ENCODE measurements at regions not wholly inside any gene's neighbourhood (a gene's known extent, or its start where the extent isn't known, plus 50 kb on each side); places are given as distances from the start of the nearest gene placed in this dataset.

DNA sequence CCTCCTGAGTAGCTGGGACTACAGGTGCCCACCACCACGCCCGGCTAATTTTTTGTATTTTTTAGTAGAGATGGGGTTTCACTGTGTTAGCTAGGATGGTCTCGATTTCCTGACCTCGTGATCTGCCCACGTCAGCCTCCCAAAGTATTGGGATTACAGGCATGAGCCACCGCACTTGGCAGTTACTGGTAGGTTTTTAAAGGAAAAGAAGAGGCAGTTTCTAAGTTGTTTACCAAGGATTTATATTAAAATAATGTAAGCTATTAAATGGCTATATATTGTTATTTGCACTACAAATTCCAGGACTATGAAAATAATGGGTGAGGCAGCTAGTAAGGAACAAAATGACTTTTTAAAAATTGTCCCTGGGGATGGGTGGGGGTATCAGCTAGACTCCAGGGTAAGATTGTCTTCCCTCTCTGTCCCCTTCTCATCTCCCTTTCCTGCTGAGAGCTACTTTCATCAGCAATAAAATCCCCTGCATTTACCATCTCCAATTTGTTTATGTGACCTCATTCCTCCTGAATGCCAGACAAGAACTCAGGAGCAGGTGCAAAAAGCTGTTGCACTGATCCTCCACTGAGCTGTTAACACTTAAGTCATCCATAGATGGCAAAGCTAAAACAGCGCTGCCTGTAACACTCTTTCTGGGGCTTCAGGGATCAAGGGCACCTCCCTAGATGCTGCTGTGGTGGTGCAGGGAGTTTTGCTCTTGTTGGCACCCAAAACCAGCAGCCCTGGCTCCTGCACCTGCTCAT is 165.2 kb downstream of the ZPLD1 start:
- DNase-seq (ENCODE audit: low read depth in 4 of 4, low spot score in 3 of 4), result no peak

DNA sequence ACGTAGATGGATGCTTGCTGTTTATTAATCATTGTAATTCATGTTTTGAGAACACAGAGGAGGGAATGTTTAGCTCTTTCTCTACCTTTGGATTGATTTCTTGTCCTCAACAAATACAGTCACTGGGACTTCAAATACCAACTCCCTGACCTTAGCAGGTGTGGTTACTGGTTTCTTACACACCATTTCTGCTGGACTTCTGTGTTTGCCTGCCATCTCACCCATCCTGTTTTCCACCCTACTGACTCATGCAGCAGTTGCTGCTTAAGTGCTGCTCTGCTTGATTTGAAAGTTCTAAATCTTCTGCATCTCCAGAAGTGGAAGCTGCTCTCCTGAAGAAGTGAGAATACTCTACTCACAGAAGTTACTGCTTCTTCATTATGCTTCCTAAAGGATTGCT is 170.3 kb downstream of the ZPLD1 start:
- DNase-seq (ENCODE audit: low read depth in 4 of 4, low spot score in 3 of 4), result no peak

DNA sequence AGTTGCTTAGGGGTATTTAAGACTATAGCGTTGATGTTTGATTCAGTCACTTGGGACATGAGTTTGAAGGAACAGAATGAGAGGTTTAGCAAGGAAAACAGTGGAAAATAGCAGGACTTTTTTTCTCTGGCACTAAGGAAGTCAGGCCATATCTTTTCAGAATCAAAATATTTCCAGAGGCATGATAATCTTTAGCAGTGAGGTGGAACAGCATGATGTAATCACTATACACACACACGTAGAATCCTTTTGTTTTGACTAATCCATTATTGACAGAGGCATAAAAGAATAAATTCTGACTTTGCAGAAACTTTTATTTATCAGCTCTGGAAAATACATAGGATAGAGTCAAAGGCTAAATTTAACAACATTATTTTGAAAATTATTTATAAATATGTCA is 174.1 kb downstream of the ZPLD1 start:
- DNase-seq (ENCODE audit: low read depth in 4 of 4, low spot score in 3 of 4), result no peak

DNA sequence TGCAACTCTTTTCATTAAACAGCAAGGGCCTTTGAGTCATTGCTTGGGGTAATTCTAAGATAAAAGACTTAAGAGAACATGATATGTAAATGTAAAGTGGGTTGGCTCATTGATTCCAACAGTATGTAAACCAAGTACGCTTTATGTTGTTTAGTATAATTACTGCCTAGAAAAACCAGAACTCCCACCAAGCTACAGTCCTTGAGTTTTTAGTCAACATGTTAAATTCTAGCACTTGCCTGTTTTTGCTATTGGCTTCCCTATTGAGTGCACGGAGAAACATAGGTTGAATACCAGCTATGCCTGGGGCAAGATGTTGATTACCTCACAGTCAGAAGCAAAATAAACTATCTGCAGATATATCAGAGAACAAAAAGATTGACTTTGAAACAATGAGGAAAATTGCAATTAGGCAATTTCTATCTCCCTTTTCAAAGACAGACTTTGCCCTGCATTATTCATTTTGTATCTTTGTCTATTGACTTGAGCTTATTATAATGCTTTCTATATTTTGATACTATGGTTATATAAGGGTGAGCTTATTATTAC is 179.3 kb downstream of the ZPLD1 start:
- DNase-seq (ENCODE audit: low read depth in 4 of 4, low spot score in 3 of 4), result no peak

DNA sequence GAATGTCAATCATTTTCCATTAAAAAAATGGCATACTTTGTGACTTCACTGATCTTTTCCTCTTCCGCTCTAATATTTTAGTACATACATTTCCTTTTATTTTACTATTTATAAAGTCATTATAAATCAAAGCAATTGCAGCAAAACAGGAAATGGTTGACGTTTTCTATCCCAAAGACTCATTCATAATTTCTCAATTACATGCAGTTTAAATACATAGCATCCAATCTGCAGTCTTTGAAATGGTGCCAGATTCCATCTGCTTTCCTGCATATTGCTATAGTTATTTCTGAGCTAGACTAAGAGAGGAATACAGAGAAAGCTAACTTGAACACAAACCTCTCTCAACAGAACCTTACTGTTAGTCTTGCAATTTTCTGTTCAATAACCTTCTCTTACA is 179.8 kb downstream of the ZPLD1 start:
- peak; percentile 4 to 25 (median 18) for DNase-seq (ENCODE audit: low read depth in 4 of 4, low spot score in 3 of 4)

DNA sequence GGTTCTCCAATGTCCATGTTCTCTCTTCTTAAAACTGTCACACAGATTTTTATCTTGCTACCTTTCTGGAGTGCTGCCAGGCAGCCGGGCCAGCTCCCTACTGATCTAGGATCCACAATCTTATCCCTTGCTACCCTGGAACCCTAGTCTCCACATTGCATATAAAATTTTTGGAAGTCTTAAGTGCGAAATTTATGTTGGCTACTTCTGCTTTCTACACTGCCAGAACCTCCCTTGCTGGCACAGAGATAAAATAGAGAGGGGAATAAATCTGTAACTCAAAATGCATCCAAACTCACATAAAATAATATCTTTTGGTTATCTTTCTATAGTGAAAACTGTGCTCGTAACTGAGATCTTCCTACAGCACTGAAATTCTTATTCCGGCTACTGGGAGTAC is 182.6 kb downstream of the ZPLD1 start:
- no peak for DNase-seq (ENCODE audit: low read depth in 4 of 4, low spot score in 3 of 4)

DNA sequence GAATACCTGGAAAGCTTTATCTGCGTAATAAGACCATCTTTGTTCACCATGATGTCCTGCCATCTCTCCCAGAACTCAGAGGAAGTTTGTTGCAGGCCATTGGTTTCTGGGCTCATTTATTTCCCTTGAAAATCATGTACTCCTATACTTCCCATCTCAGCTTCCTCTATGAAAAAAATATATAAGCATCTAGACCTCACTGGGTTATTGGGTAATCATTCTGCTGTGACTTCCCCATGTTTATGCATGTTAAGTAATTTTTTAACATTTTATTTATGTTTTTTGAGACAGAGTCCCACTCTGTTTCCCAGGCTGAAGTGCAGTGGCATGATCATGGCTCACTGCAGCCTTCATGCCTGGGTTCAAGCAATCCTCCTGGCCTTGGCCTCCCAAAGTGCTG is 184.5 kb downstream of the ZPLD1 start:
- DNase-seq (ENCODE audit: low read depth in 4 of 4, low spot score in 3 of 4), result no peak

DNA sequence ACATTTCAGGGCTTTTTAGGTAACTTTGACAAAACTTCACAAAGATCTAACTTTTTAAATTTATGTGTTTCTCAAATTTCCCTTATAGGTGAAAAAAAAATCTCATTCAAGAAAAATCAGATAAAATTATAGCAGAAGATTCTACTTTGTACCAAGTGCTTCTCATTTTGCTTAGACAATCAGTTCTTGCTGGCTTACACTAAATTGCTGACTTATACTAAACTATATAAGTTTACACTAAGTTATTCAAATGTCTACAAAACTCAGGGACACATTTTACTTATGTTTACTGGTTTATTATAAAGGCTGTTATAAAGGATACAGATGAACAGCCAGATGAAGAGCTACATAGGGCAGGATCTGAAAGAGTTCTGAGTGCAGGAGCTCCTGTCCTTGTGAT is 195.1 kb downstream of the ZPLD1 start:
- DNase-seq (ENCODE audit: low read depth in 4 of 4, low spot score in 3 of 4), result no peak

DNA sequence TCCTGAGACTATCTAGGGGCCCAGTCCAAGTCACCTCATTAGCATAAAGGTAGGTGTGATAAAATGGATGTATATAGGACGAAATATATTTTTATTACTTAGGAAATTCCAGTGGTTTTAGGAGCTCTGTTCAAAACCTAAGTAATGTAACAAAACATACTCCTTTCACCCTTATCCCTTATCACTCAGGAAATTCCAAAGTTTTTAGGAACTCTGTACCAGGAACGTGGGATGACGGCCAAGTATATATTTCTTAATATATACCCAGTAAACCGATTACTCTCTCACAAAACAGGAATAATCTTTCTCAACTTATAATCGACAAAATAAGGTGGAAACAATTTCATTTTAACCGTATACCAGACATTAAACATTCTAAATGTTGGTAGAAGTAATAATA is 195.7 kb downstream of the ZPLD1 start:
- no peak for DNase-seq (ENCODE audit: low read depth in 4 of 4, low spot score in 3 of 4)

DNA sequence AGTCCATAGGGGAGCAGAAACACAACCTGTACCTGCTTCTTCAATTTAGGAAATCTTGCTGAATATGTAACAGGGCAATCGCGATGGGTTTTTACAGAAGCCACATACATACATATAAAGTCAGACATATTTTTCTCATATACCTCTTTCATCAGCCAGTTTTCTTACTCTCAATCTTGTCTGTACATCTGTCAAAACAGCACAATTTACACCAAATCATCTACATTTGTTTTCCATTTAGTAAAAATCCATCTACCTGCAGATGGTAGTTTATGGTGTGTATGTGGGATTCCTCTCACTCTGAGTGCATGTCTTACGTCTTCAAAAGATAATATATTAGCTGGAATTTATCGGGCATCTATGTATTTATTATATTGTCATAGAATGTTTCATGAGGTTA is 208.7 kb downstream of the ZPLD1 start:
- no peak for DNase-seq (ENCODE audit: low read depth in 4 of 4, low spot score in 3 of 4)

DNA sequence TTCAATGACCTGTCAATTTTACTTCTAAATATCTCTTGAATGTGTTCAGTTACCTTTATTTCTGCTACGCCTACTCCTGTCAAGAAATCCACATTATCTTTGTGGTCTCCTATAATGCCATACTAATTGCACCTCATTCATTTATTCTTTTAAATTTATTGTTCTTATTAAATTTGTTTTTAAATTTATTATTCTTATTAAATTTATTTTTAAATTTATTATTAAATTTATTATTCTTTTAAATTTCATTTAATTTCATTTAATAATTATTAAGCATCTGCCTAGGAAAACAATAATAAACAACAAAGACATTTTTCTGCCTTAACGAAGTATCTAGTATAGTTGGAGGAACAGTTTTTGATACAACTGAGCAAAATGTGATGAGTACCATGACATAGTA is 211.7 kb downstream of the ZPLD1 start:
- DNase-seq (ENCODE audit: low read depth in 4 of 4, low spot score in 3 of 4), result no peak

DNA sequence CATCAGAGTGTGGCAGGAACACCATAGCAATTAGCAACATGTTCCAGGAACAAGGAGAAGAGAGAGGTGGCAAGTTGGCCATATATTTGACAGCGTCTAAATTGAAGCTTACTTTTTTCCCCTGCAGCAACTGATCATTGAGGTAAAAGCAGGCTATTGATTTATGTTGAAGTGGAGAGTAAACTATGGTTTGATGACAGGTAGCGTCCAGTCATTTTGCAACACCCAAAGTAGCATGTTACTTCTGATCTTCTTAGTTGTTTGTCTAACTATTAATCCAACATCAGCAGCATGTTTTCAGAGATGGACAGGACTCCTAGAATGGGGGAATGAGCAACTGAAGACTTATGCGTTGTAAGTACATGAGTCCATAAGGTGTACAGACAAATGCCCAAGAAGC is 225.8 kb downstream of the ZPLD1 start:
- DNase-seq (ENCODE audit: low read depth in 4 of 4, low spot score in 3 of 4), result no peak

DNA sequence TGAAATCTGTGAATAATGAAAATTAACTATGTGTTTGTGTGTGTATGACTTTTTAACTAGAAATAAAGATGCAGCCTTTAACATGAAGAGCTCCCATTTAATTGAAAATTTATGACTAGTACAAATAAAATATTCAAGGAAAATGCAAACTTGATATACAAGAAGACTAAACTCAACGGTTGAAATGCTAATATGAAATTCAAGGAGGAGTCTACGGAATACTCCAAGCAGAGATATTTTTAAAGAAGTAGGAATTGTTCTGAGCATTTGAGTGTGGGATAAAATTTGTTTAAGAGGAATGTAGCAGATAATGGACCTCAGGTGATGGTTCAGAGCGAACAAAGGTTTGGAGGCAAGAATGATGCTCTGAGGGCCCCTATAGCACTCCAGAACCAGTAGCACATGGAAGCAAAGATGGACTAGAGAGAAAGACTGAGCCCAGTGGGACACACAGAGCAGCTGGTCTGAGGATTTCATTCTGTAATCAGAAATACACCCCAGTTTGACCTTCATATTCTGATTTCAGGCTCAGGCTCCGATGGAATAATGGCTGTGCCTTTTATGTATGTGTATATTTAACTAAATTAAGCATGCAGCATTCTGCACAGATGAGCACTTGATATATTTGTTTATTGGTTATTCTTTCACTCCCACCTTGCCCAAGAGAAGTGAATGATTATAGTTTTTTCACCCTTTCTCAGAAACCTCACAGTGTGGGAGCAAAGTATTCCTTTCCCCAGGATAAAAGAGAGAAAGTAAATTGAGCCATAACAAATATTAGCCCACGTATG is 227.1 kb downstream of the ZPLD1 start:
- no peak for DNase-seq (ENCODE audit: low read depth in 4 of 4, low spot score in 3 of 4)

DNA sequence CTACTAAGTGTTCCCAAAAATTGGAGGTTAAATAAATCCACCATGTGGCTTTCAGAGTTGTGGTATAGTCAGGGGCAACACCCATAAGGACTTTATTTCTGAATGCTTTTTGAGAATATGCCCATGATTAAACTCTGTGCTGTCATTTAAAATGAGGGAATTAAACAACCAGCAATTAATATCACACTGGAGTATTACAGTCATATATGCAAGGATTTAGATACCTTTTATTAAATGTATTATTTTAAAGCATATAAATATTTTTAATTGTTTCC is 227.6 kb downstream of the ZPLD1 start:
- no peak for DNase-seq (ENCODE audit: low read depth in 4 of 4, low spot score in 3 of 4)

DNA sequence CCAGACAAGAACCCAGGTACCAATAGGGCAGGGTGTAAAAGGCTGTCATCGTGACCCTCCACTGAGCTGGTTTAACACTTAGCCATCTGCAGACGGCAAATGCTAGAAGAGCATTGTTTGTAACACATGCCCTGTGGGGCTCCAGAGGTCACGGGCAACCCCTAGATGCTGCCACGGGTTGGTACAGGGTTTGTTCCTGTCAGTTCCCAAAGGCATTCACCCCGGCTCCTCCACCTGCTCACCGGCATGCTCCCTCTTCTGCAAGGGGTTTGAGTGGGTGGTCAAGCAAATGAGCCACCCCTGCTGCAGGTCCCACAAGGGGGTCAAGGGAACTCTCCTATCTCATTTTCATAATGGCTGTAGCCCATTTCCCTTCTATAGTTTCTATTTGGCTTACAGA is 229.3 kb downstream of the ZPLD1 start:
- DNase-seq (ENCODE audit: low read depth in 4 of 4, low spot score in 3 of 4), result no peak

DNA sequence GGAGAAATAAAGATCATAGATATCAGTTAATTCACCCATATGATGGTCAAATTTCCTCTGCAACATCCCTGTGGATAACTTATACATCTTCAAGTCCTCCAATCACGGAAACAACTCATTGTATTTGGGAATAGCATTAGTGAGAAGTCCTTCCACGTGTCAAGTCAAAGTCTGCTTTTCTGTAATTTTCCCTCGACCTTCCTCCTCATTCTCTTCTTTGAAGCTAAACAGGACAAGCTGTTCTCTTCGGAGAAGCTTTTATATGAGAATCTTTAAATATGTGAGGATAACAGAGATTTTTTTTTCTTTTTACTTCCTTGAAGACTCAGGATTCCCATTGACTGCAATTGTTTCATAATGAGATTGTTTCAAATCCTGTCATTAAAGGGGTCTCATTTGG is 230.4 kb downstream of the ZPLD1 start:
- no peak for DNase-seq (ENCODE audit: low read depth in 4 of 4, low spot score in 3 of 4)

DNA sequence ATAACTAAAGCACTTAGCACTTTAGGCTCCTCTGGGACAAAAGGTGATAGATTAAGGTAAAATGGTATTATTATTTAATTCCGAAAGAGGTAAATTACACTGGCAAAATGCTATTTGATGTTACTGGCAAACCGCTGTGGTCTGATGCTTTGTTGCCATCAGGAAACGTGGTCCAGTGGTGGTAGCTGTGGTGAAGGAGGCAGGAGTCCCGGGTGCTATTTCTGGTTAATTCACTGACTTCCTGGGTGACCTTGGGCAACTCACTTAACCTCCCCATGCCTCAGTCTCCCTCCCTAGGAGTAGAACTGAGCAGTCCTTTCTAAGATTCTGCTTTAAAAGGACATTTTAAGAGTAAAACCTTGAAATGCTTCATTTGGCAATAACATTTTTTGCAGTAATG is 233.4 kb downstream of the ZPLD1 start:
- no peak for DNase-seq (ENCODE audit: low read depth in 4 of 4, low spot score in 3 of 4)

DNA sequence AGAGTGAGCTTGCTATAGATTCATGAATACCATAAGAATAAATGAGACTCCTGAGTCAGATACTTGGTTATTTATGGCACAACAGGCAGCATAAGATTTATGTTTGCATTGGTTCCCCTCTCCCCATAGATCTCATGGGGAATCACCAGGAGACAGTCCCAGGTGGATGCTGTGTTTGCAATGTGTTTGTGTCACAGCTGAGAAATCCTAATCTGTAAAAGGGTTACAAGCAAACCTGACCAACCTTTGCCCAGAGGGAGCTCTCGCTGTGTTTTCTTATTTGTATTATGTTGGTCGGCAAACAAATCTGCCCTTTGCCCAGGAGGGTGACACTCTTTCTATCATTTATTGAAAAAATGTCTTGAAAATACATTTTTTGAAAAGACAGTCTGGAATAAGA is 236.2 kb downstream of the ZPLD1 start:
- no peak for DNase-seq (ENCODE audit: low read depth in 4 of 4, low spot score in 3 of 4)

DNA sequence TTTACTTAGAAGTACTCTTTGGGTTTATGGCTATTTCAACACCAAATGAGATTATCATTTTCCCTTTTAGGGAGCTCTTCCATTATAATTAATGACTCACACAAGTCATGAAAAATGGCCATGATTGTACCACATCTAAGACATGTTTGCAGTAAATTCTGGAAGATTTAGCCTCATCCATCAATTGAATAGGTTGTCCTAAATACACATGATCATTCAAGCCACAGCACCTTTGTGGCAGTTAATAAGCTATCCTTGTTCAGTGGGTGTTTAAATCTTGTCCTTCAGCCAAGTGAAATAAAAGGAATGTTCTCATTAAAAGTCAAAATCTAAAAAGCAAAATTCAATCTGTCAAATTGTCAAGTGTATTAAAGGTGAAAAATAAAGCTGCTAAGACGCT is 237.5 kb downstream of the ZPLD1 start:
- DNase-seq (ENCODE audit: low read depth in 4 of 4, low spot score in 3 of 4), result no peak

DNA sequence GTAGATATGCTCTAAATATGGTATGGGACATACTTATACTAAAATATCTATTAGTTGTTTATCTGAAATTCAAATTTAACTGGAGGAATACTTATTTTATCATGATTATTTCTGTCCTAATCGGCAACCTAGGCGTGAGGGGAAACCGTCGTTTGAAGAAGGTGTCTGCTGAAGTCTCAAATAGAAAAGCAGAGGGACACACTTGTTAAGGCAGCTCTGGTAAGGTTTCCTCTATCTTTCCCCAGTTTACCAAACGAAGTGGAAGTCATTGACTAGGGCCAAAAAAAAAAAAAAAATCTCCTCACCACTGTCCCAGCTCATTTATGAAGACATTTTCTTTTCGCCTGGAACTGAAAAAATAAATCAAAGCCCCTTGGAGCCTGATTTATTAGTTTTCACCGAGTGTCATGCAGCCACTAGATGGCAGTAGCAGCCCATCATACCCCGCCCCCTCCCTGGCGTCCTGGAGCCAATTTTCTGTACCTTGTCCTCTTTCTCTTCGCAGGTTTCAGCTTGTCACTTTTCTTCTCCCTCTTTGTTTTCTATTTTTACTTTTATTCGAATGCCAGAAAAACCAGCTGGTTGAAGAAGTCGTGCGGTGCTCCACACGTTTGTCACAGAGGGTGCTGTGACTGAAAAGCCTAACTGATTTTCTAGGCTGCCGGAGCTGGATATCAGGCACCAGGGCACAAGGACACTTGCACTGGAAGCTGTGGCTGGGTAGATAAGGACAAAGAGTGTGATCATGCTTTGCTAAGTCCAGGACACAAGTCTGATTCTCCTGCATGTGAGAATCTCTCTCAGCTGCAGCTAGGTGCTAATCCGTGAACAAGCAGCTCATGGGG is 238.7 kb downstream of the ZPLD1 start:
- DNase-seq (ENCODE audit: low read depth in 4 of 4, low spot score in 3 of 4), result peak; percentile 53 to 71 (median 66)

DNA sequence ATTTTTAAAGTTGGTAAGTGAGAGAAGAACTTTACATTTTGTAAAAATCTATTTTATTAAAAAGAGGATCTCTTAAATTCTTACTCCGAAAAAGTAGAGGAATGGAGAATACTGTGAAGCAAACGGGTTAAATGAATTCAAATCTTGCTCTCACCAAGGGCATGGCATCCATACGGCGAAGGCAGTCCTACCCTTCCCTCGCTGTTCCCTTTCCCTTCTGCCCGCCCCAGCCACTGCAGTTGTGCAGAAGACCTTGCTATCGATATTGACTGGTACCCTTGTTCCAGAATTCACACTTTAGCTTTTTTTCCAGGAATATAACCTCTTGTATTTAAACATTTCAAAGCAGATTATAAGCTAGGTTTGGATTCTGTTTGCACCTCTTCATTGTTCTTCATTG is 239.5 kb downstream of the ZPLD1 start:
- no peak for DNase-seq (ENCODE audit: low read depth in 4 of 4, low spot score in 3 of 4)

Data from right renal pelvis (tissue), 4 donors.